HUES48 (cell line): ENCODE measurements at regions not wholly inside any gene's neighbourhood (a gene's known extent, or its start where the extent isn't known, plus 50 kb on each side); places are given as distances from the start of the nearest gene placed in this dataset.

Experiments used
- H3K27ac ChIP-seq: one replicate; pipeline ENCODE4 v1.7.0; 2013; ENCODE audit warnings: low read depth, low read length, inconsistent platforms
- H3K27me3 ChIP-seq: 2 replicates; pipeline ENCODE4 v1.6.1; 2013; ENCODE audit warnings: mild to moderate bottlenecking, low read length; ENCODE audit not compliant: control insufficient read depth, insufficient read depth
- H3K36me3 ChIP-seq: 2 replicates; pipeline ENCODE4 v1.6.1; 2013; ENCODE audit warnings: low read length; ENCODE audit not compliant: control insufficient read depth, insufficient read depth
- H3K4me1 ChIP-seq: 2 replicates; pipeline ENCODE4 v1.6.1; 2013; ENCODE audit warnings: mild to moderate bottlenecking, low read length; ENCODE audit not compliant: control insufficient read depth, insufficient read depth
- H3K4me3 ChIP-seq: 2 replicates; pipeline ENCODE4 v1.5.1; 2013; ENCODE audit warnings: mild to moderate bottlenecking, low read depth, low read length
- H3K9ac ChIP-seq: 2 replicates; pipeline ENCODE4 v1.6.1; 2013; ENCODE audit warnings: mild to moderate bottlenecking, low read depth, low read length, moderate library complexity
- H3K9me3 ChIP-seq: 2 replicates; pipeline ENCODE4 v1.6.1; 2013; ENCODE audit warnings: low read length; ENCODE audit not compliant: control insufficient read depth, insufficient read depth

DNA sequence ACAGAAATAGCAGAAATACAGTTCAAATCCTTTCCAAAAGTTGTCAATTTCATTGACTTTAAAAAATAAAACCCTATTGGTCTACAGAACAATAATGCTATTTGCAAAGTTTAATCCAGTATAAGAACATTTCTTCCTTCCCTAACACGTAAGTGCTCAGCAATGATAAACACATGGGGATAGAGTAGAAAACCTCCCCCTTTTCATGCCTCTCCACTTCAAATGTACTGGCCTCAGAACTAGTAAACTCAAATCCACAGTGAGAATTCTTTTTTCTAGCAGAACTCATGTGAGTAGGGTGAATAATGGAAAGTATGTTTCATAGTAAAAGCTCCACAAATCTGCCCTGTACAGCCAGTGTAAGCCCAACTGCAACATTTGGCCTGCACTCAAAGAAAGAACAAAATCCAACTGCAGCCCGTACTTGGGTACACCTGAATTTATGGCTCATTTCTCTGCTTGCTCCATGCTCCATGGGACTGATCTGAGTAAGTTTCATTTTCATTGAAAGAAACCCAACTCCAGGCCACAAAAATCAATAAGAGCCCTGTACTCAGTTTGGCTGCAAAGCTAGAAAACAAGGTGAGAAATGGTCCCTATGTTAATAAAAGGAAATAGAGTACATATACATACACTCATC lies 115.0 kb upstream of the RMDN2 start:
- Histone ChIP-seq H3K4me1 (no peaks in the 10 kb centered on the region), H3K27ac (no peak overlapping the region), H3K9me3 (peaks cover 8% of the 10 kb centered on the region), H3K9ac (no peak overlapping the region), H3K36me3 (no peaks in the 10 kb centered on the region), H3K27me3 (no peaks in the 10 kb centered on the region), H3K4me3 (no peak overlapping the region)

DNA sequence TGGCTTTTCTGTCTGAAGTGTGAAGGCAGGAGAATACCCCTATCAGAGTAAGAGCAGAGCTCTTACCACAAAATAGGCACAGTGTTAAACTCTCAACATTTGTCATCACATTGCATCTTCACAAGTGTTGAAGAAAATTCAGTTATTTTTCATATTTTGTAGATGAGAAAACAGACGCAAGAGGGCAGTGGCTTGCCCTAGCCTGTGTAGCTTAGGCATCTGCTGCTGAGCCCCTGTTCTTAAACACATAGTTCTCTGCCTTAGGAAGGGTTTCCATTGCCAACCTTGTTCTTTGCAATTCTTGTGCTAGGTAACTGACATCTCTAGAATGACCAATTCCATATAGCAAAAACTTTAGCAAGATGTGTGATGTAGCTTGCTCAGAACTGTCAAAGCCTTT lies 112.7 kb upstream of the RMDN2 start:
- Histone ChIP-seq H3K4me1 (no peaks in the 10 kb centered on the region), H3K9me3 (peaks cover 4% of the 10 kb centered on the region; the same call in 1 of the 2 replicates), H3K27ac (no peak overlapping the region), H3K4me3 (no peak overlapping the region), H3K9ac (no peak overlapping the region), H3K27me3 (no peaks in the 10 kb centered on the region), H3K36me3 (no peaks in the 10 kb centered on the region)

DNA sequence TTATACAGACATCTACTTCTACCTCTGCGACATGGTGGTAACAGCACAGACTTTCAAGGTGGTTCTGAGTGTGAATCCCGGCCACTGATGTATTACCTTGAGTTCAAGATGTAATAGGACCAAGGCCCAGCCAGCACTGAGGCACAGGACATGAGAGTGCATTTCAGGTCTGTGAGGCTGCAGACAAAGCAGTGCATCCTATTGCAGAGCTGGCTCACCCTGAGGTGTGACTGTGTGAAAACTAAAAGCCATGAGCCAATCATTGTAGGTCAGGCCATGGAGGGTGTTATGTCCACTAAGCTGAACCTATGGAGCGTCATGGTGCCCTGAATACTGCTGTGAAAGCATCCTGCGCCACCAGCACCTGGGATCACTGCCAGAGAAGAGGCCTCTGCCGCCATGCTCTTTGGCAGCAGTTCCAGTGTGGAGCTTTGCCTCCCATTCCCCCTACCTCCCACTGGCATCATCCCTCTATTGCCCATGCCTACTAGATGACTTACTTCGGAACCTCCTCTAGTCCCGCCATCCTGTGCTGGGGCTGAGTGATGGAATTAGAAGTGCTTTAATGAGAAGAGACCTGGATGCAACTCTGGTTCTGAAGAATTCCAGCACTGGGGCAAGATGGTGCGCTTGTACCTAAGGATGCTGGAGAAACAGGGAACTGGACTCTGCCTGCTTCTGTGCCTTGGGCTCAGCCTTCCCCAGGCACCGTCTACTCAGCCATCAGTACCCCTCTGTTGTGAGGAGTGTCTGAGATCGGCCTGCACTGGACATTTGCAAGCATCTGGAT lies 112.0 kb upstream of the RMDN2 start:
- Histone ChIP-seq H3K27ac (no peak overlapping the region), H3K36me3 (no peaks in the 10 kb centered on the region), H3K4me3 (no peak overlapping the region), H3K9me3 (peaks cover 4% of the 10 kb centered on the region; the same call in 1 of the 2 replicates), H3K9ac (no peak overlapping the region), H3K27me3 (no peaks in the 10 kb centered on the region), H3K4me1 (no peaks in the 10 kb centered on the region)

DNA sequence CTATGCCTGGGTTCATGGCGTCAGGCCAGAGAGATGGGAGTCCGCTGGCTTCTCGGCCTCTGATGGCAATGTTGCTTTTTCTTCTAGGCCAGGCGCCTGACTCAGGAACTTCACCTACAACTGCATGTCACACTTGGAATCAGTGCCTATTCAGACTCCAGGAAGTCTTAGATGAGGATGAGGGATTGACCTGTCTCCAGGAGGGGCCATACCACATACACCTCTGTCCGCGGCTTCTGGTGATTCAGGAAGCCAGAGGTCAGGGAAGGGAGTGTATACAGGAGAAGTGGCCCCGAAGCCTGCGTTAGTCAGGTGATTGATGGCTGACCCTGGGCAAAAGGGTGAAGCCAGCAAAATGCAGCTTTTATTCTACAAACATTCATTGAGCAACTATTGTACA lies 109.1 kb upstream of the RMDN2 start:
- Histone ChIP-seq H3K9ac (no peak overlapping the region), H3K36me3 (no peaks in the 10 kb centered on the region), H3K27ac (no peak overlapping the region), H3K9me3 (no peaks in the 10 kb centered on the region), H3K27me3 (no peaks in the 10 kb centered on the region), H3K4me3 (no peak overlapping the region), H3K4me1 (no peaks in the 10 kb centered on the region)

DNA sequence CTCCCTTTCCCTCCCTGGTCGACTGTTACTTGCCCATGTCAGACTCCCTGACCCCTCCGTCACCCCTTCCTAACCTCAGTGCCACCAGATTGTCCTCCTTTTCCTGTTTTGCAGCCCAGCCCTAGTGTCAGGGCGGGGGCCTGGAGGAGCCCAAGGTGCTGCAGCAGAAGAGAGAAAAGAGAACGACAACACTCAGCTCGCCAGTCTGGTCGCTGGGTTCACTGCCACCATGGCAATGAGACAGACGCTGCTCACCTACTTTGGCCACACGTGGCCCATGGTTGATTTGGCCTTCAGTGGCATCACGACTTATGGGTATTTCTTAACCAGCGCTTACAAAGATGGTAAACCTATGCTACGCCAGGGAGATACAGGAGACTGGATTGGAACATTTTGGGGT lies 108.4 kb upstream of the RMDN2 start:
- no peaks in the 10 kb centered on the region for H3K9me3 ChIP-seq
- H3K36me3 ChIP-seq, result no peaks in the 10 kb centered on the region
- no peaks in the 10 kb centered on the region for H3K4me1 ChIP-seq
- no peak overlapping the region for H3K4me3 ChIP-seq
- H3K9ac ChIP-seq, result no peak overlapping the region
- H3K27ac ChIP-seq, result no peak overlapping the region
- no peaks in the 10 kb centered on the region for H3K27me3 ChIP-seq

GRCh38 chr2:37819186-37819585 lies 105.9 kb upstream of the RMDN2 start:
- Histone ChIP-seq H3K27me3 (no peaks in the 10 kb centered on the region), H3K27ac (no peak overlapping the region), H3K9ac (no peak overlapping the region), H3K4me1 (no peaks in the 10 kb centered on the region), H3K36me3 (no peaks in the 10 kb centered on the region), H3K4me3 (no peak overlapping the region), H3K9me3 (no peaks in the 10 kb centered on the region)

GRCh38 chr2:37820471-37820986 lies 104.6 kb upstream of the RMDN2 start:
- Histone ChIP-seq H3K27me3 (no peaks in the 10 kb centered on the region), H3K9ac (no peak overlapping the region), H3K36me3 (no peaks in the 10 kb centered on the region), H3K27ac (no peak overlapping the region), H3K4me1 (no peaks in the 10 kb centered on the region), H3K4me3 (no peak overlapping the region), H3K9me3 (no peaks in the 10 kb centered on the region)

DNA sequence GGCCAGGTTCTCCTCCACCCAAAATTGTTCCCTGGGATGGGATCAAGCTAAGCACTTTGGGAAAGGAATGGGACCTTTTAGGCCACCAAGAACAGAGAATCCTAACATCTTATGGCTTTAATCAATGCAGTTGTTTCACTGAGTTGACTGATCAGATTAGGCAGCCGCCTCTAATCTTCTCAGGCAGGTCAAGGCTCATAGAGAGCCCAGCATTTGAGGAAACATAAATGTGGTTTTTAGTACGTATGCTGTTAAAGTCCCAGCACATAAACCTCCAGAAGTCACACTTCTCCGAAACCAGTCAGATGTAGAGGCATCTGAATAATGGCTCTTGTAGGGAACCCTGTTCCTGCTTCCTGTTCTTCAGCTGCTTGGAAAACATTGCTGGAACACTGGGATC lies 99.5 kb upstream of the RMDN2 start:
- Histone ChIP-seq H3K9me3 (no peaks in the 10 kb centered on the region), H3K4me1 (no peaks in the 10 kb centered on the region), H3K4me3 (no peak overlapping the region), H3K27ac (no peak overlapping the region), H3K27me3 (no peaks in the 10 kb centered on the region), H3K36me3 (no peaks in the 10 kb centered on the region), H3K9ac (no peak overlapping the region)

- no peaks in the 10 kb centered on the region for H3K9me3 ChIP-seq
Observed at GRCh38 chr2:37826611-37827010, 98.5 kb upstream of the RMDN2 start.

DNA sequence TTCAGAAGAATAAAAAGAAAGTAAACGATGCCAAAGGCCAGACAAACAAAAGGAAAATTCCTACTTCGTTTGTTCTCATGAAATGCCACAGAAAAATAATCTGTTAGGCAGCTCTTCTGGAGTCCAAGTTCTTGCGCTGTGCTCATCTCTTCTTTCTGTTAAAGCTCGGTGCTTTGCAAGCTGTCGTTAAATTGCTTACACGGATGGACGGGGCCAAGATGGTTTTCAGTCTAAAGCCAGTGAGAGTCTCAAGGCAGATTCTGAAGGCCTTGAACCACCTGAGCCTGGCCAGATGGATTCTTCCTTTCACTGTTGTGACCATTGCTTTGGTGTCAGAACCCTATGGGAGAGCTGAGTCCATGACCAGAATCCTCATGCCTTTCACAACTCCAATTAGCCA lies 97.6 kb upstream of the RMDN2 start:
- Histone ChIP-seq H3K4me1 (no peaks in the 10 kb centered on the region), H3K27me3 (no peaks in the 10 kb centered on the region), H3K27ac (no peak overlapping the region), H3K9ac (no peak overlapping the region), H3K9me3 (no peaks in the 10 kb centered on the region), H3K4me3 (no peak overlapping the region), H3K36me3 (no peaks in the 10 kb centered on the region)

More at GRCh38 chr2:37826611-37827010, 98.5 kb upstream of the RMDN2 start:
- H3K4me1 ChIP-seq, result no peaks in the 10 kb centered on the region
- no peak overlapping the region for H3K4me3 ChIP-seq
- H3K9ac ChIP-seq, result no peak overlapping the region
- no peaks in the 10 kb centered on the region for H3K36me3 ChIP-seq
- H3K27ac ChIP-seq, result no peak overlapping the region
- H3K27me3 ChIP-seq, result no peaks in the 10 kb centered on the region

- no peak overlapping the region for H3K9ac ChIP-seq
- no peak overlapping the region for H3K4me3 ChIP-seq
- no peaks in the 10 kb centered on the region for H3K27me3 ChIP-seq
- no peak overlapping the region for H3K27ac ChIP-seq
- H3K9me3 ChIP-seq, result no peaks in the 10 kb centered on the region
- H3K4me1 ChIP-seq, result no peaks in the 10 kb centered on the region
- H3K36me3 ChIP-seq, result no peaks in the 10 kb centered on the region
Observed at GRCh38 chr2:37827911-37828511, 97.1 kb upstream of the RMDN2 start.
